NCI-H345 treated with DMSO at 0.1 percent for 48 hours (cell line): ENCODE measurements at regions not wholly inside any gene's neighbourhood (a gene's known extent, or its start where the extent isn't known, plus 50 kb on each side); places are given as distances from the start of the nearest gene placed in this dataset.
"Not testable (repeated sequence)": the region's sequence is repeated elsewhere in the genome, so short reads cannot be mapped to it uniquely, and the experiment has no call there.

Experiments used
- DNase-seq: peaks from one replicate; lab custom pipeline; 2025; ENCODE audit not compliant: unreplicated experiment; lab: John Stamatoyannopoulos, UW

DNA sequence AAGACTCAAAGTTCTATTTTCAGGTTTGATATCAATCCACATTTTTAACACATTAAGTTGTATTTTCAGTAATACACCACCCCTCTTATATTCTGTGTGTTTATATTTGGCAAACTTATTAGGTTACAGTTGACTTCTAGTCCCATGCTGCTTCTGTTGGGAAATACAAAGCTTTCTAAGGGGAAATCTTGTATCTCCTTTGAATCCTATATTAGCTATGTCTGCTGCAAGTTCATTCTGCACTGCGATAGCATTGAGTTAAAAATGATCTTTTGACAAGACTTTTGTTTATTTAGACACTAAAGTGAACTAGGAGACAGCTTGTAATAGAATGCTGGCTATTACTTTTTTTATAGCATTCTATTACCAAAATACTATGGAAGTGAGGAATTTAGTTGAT, 625.1 kb upstream of the ANKRD30A start:
- DNase-seq, result no peak

GRCh38 chr10:36499693-36500092, 625.7 kb upstream of the ANKRD30A start:
- no peak for DNase-seq

DNA sequence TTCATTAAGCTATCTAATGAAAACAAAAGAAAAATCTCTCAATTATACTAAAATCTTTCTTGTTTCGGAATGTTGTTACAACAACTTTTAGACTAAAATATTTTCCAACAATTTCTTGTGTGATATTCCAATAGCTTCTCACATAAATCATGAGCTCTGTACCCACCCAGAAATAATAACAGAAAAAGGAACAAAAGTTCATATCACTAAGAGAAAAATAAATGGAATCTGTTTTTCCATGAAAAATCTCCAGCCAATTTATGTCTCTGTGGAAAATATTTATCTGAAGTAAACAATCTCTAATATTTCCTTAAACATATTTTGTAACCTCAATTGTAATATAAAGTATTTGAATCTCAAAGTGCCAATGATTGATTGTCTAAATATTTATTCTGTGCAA, 628.6 kb upstream of the ANKRD30A start:
- DNase-seq, result no peak

DNA sequence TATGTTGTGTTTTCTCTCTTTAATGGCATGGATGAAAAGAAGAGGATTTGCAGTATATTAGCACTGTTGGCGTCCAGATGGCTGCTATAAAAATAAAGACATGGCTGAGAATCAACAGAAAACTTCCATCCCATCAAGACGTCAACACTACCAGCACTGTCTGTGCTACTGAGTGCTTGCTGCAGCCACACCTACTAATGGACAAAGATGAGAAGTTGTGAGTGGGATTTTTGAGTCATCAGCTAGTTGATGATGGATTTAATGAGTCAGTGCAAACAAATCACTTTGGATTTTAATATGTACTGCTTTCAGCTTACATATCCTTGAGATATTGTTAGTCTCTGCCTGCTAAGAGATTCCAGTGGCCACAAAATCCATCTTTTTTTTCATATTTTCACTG, 631.0 kb upstream of the ANKRD30A start:
- no peak for DNase-seq

GRCh38 chr10:36493516-36493880, 631.9 kb upstream of the ANKRD30A start:
- DNase-seq, result no peak

GRCh38 chr10:36492590-36493515, 632.5 kb upstream of the ANKRD30A start:
- no peak for DNase-seq

GRCh38 chr10:36491926-36492325, 633.5 kb upstream of the ANKRD30A start:
- no peak for DNase-seq

DNA sequence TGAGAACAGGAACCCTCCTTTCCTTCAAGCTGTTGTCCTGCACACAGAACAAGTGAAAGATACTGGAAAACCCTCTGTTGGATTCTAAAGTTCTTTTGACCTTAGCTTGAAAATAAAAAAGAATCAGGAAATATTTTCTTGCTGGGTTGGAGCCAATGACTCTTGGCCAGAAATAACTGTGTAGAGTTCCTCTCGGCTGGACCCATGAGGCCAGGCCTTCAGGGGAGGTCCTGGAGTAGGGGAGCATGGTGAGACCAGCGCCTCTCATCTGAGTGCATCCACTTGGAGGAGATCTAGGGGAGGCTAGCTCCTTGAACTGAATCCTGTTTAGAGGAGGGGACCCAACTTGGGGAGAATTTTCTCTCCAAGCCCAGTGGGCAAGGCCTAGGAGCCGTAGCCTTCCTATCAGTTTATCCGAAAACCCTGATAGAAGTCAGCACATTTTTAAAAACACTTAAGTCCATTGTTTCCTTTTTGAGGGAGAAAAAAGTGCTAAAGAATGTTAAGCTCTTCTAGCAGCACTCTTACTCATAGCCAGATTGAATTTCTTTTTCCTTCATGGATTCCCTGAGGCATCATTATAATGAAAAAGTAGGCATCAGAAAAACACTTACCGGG, 635.7 kb upstream of the ANKRD30A start:
- DNase-seq, result no peak

GRCh38 chr10:36489181-36489580, 636.2 kb upstream of the ANKRD30A start:
- DNase-seq, result no peak

DNA sequence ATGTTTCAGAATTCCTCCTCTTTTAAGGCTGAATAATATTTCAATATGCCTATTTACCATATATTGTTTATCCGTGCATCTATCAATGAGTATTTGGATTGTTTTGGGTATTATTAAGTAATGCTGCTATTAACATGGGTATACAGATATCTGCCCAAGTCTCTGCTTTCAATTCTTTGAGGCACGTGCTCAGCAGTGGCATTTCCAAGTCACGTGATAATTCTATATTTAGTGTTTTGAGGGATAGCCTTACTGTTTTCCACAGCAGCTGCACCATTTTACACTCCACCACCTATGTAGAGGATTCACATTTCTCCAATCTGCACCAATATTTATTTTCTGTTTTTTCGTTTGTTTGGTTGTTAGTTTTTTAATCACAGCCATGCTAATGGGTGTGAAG, 636.8 kb upstream of the ANKRD30A start:
- no peak for DNase-seq

DNA sequence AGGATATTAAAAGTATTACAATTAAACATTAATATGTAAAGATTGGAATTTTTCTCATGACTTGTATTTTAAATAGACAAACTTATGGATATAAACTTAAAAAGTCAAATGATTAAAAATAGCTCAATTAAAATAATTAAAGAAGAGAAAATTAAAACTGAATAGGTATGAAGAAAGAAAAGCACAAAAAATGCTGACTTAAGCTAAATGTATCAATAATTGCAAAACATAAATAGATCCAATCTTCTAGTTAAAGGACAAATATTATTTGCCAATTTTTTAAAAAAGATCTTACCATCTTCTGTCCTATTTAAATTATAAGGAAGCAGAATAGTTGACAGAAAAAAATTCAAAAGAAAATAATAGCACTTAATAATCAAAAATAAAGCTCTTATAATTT, 646.3 kb upstream of the ANKRD30A start:
- no peak for DNase-seq

- no peak for DNase-seq
Observed at GRCh38 chr10:36476399-36476798, 649.0 kb upstream of the ANKRD30A start.

DNA sequence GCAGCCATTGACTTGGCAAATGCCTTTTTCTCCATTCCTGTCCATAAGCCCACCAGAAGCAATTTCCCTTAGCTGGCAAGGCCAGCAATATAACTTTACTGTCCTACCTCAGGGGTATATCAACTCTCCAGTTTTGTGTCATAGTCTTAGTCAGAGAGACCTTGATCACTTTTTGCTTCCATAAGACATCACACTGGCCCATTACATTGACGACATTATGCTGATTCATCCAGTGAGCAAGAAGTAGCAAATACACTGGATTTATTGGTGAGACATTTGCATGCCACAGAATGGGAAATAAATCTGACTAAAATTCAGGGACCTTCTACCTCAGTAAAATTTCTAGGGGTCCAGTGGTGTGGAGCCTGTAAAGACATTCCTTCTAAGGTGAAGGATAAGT, 649.7 kb upstream of the ANKRD30A start:
- no peak for DNase-seq

GRCh38 chr10:36474456-36474855, 650.9 kb upstream of the ANKRD30A start:
- DNase-seq, result no peak

- DNase-seq, result no peak
Observed at GRCh38 chr10:36473122-36473521, 652.3 kb upstream of the ANKRD30A start.

DNA sequence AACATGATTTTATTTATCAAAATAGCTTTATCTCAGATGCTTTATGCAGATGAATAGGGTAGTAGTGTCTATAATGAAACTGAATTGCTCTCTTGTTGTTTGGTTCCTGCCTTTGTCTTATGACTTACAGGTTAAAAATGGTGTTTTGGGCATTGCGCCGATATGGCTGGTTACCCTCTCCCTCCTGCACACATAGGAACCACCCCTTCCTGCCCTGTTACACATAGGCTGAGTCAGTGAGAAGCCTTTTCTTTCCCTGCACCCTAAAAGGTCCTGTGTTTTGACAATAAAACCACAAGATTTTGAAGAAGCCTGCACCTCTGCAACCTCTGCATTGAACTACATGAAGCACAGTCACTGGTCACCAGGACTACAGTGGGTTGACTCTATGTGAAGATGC, 655.8 kb upstream of the ANKRD30A start:
- DNase-seq, result no peak

- DNase-seq, result no peak
Observed at GRCh38 chr10:36468620-36469019, 656.8 kb upstream of the ANKRD30A start.

GRCh38 chr10:36465604-36466379, 659.6 kb upstream of the ANKRD30A start:
- DNase-seq, result no peak

GRCh38 chr10:36464291-36464690, 661.1 kb upstream of the ANKRD30A start:
- no peak for DNase-seq

- DNase-seq, result no peak
Observed at GRCh38 chr10:36463390-36463789, 662.0 kb upstream of the ANKRD30A start.

GRCh38 chr10:36462194-36462593, 663.2 kb upstream of the ANKRD30A start:
- no peak for DNase-seq

DNA sequence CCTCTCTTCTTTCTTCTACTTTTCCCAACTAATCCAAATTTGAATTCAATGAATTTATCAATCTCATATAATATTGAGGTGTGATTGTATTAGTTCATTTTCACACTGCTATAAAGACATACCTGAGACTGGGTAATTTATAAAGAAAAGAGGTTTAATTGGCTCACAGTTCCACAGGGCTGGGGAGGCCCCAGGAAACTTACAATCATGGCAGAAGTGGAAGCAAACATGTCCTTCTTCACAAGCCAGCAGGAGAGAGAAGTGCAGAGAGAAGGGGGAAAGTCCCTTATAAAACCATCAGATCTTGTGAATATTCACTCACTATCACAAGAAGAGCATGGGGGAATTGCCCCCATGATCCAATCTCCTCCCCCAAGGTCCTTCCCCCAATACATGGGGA, 667.0 kb upstream of the ANKRD30A start:
- not testable (repeated sequence) for DNase-seq
